ENCODE measurements at regions not wholly inside any gene's neighbourhood (a gene's known extent, or its start where the extent isn't known, plus 50 kb on each side); places are given as distances from the start of the nearest gene placed in this dataset.

DNA sequence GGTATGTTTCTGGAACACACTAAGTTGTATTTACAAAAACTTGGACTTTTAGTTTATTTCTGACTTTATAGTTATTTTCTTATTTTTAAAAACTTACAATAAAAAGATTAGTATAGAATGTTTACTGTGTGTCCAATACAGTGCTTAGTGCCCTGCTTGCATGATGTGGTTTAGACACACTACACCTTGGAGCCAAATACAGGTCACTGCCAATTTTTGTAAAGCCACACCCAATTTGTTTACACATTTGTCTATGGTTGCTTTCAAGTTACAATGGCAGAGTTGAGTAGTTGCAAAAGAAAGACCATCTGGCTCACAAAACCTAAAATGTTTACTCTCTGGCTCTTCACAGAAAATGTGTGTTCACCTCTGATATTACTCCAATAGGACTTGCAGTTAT is 807.1 kb downstream of the KCNJ2 start:
- TF ChIP-seq, protein P1, sequence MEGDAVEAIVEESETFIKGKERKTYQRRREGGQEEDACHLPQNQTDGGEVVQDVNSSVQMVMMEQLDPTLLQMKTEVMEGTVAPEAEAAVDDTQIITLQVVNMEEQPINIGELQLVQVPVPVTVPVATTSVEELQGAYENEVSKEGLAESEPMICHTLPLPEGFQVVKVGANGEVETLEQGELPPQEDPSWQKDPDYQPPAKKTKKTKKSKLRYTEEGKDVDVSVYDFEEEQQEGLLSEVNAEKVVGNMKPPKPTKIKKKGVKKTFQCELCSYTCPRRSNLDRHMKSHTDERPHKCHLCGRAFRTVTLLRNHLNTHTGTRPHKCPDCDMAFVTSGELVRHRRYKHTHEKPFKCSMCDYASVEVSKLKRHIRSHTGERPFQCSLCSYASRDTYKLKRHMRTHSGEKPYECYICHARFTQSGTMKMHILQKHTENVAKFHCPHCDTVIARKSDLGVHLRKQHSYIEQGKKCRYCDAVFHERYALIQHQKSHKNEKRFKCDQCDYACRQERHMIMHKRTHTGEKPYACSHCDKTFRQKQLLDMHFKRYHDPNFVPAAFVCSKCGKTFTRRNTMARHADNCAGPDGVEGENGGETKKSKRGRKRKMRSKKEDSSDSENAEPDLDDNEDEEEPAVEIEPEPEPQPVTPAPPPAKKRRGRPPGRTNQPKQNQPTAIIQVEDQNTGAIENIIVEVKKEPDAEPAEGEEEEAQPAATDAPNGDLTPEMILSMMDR (conservative IDR thresholded peaks at IDR 0.05), result no peak
- no peak for TF ChIP-seq EZH2 (IDR thresholded peaks at IDR 0.05; ENCODE audit: low read depth)

Measured in PC-9 (cell line).